Stimulated activated effector memory CD8-positive, alpha-beta T cell treated with anti-CD3 and anti-CD28 coated beads, Interleukin-12 subunit alpha, Interleukin-12 subunit beta, amount 100 ng/mL, for 72 hours (primary cell): ENCODE measurements at regions not wholly inside any gene's neighbourhood (a gene's known extent, or its start where the extent isn't known, plus 50 kb on each side); places are given as distances from the start of the nearest gene placed in this dataset.

Experiments
- ATAC-seq: fragments of 150-1000 bp; cut with Tn5 transposase; 2 replicates; pipeline ENCODE4 v1.10.0; 2021
- DNase-seq, 2 donors: peaks; one replicate each; pipeline ENCODE4 v3.0.0; 2021 to 2022; ENCODE audit warnings: low spot score in 2 of 2
- H3K27ac Mint-ChIP-seq: one replicate; pipeline ENCODE4 v1.8.0; 2022; ENCODE audit warnings: mild to moderate bottlenecking, mixed read lengths
- H3K36me3 Mint-ChIP-seq: one replicate; pipeline ENCODE4 v1.8.0; 2022; ENCODE audit warnings: mild to moderate bottlenecking, mixed read lengths
- H3K4me1 Mint-ChIP-seq: one replicate; pipeline ENCODE4 v1.8.0; 2022; ENCODE audit warnings: mixed read lengths
- H3K4me3 Mint-ChIP-seq: one replicate; pipeline ENCODE4 v1.8.0; 2022; ENCODE audit warnings: mild to moderate bottlenecking, mixed read lengths
- H3K9me3 Mint-ChIP-seq: one replicate; pipeline ENCODE4 v1.8.0; 2022; ENCODE audit warnings: mixed read lengths

DNA sequence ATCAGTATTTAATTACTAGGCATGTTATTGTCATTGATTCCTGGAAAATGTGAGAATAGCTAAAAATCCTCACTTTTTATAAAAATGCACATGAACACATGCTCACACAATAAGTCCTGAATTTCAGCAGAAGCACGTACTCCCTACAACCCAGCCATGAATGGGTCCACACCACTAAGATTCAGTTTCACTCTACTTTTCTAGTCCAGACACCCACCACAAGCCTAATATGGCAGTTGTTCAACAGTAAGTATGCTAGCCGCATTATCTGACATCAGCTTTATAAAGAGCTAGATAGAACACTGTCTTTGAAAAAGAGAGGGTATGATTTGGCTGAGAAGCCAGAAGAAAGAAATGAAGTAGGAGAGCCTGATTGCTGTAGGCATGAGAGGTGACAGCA lies 639.3 kb downstream of the BRINP1 start:
- Mint-ChIP-seq H3K36me3 (no peaks in the 10 kb centered on the region), H3K27ac (no peak overlapping the region), H3K9me3 (peaks cover 11% of the 10 kb centered on the region), H3K4me1 (no peaks in the 10 kb centered on the region), H3K4me3 (no peak overlapping the region)
- ATAC-seq: no peak
- no peak for DNase-seq

DNA sequence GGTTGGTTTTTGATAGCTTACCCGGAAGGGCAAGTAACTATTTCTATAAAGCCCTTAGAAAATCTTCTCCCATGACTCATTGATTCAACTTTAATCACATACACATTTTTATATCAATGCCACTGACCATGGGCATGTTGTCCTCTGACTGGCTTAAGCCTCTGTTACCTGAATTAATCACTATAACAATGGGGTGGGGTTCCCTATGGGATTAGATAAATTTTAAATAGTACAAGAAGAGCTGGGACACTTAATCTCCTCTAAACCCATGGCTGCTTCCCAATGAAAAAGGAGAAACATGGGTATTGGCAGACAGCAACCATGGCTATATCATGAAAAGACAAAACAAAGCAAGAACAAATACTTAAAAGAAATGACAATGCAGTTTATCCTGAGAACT lies 636.2 kb downstream of the BRINP1 start:
- Mint-ChIP-seq H3K36me3 (no peaks in the 10 kb centered on the region), H3K4me1 (no peaks in the 10 kb centered on the region), H3K4me3 (no peak overlapping the region), H3K9me3 (peaks cover 13% of the 10 kb centered on the region), H3K27ac (no peak overlapping the region)
- ATAC-seq (no peak), DNase-seq (no peak)

DNA sequence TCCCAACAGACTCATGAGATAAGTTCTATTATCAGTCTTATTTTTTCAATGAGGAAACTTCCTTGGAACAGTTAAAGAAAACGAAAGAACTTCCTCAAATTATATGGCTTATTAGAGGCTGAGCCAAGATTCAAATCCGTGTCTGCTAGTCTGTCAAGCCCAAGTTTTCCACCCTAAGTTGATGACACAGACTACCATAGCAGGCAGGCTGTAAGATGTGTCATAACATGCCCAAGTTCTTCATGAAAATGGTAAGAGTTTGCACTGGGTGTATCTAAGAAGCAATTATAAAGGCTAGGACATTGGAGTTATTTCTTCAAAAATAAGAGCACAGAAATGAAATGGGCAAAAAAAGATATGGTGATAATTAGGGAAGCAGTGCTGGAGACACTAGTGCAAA lies 634.5 kb downstream of the BRINP1 start:
- no peak for ATAC-seq
- Mint-ChIP-seq H3K4me3 (no peak overlapping the region), H3K27ac (no peak overlapping the region), H3K4me1 (no peaks in the 10 kb centered on the region), H3K9me3 (peaks cover 17% of the 10 kb centered on the region), H3K36me3 (no peaks in the 10 kb centered on the region)
- no peak for DNase-seq

DNA sequence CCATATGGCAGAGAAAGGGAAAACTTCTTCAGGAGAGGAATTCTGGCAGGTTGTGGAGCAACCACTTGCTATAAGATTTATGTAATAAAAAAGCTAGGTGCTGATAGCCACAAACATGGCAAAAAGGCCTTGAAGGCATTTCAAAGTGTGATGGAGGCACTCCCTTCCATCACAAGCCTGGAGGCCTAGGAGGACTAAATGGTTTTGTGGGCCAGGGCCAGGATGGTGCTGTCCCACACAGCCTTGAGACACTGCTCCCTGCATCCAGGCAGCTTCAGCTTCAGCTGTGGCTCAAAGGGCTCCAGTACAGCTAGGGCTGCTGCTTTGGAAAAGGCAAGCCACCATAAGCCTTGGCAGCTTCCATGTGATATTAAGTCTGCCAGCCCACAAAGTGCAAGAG lies 632.8 kb downstream of the BRINP1 start:
- no peak overlapping the region for H3K27ac Mint-ChIP-seq
- no peak overlapping the region for H3K4me3 Mint-ChIP-seq
- no peaks in the 10 kb centered on the region for H3K36me3 Mint-ChIP-seq
- peaks cover 14% of the 10 kb centered on the region for H3K9me3 Mint-ChIP-seq
- DNase-seq (no peak), ATAC-seq (no peak)
- no peaks in the 10 kb centered on the region for H3K4me1 Mint-ChIP-seq

DNA sequence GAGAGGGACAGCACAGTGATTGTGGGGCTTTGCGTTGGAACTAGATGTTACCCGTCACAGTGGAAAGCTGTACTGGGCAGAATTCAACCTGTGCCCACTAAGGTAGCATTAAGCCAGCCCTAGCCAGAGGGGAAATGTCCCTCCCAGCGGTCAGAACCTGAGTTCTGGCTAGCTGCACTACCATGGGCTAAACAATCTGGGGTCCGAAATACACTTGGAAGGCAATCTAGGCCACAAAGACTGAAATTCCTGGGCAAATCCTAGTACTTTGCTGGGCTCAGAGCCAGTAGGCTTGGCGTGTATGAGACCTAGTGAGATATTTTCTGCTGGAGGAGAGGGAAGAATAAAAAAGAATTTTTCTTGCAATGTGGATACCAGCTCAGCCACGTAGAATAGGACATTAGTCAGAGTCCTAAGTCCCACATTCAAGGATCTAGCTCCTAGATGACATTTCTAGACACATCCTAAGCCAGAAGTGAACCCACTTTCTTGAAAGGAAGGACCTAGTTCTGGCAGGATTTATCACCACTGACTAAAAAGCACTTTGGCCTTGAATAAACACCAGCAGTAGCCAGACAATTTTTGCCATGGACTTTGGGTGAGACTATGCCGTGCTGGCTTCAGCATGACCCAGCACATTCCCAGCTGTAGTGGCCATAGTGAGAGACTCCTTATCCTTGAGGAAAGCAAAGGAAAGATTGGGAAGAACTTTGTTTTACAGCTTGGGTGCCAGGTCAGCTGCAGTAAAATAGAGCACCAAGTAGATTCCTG lies 618.0 kb downstream of the BRINP1 start:
- no peak overlapping the region for H3K27ac Mint-ChIP-seq
- H3K9me3 Mint-ChIP-seq: no peaks in the 10 kb centered on the region
- no peaks in the 10 kb centered on the region for H3K4me1 Mint-ChIP-seq
- ATAC-seq (no peak), DNase-seq (no peak)
- H3K36me3 Mint-ChIP-seq: no peaks in the 10 kb centered on the region
- no peak overlapping the region for H3K4me3 Mint-ChIP-seq

DNA sequence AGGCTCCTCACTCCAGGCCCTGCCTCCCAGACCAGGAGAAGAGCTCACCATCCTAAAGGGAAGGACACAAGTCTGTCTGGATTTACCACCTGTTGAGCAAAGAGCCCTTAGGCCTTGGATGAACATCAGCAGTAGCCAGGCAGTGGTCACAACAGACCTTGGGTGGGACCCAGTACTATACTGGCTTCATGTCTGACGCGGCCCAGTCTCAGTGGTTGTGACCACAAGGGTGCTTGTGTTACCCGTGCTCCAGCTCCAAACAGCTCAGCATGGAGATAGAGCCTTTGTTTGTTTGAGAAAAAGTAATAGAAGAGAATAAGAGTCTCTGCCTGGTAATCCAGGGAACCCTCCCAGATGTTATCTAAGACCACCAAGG lies 617.4 kb downstream of the BRINP1 start:
- no peaks in the 10 kb centered on the region for H3K9me3 Mint-ChIP-seq
- no peak overlapping the region for H3K4me3 Mint-ChIP-seq
- H3K4me1 Mint-ChIP-seq: no peaks in the 10 kb centered on the region
- DNase-seq: no peak
- H3K27ac Mint-ChIP-seq: no peak overlapping the region
- H3K36me3 Mint-ChIP-seq: no peaks in the 10 kb centered on the region
- ATAC-seq: no peak

DNA sequence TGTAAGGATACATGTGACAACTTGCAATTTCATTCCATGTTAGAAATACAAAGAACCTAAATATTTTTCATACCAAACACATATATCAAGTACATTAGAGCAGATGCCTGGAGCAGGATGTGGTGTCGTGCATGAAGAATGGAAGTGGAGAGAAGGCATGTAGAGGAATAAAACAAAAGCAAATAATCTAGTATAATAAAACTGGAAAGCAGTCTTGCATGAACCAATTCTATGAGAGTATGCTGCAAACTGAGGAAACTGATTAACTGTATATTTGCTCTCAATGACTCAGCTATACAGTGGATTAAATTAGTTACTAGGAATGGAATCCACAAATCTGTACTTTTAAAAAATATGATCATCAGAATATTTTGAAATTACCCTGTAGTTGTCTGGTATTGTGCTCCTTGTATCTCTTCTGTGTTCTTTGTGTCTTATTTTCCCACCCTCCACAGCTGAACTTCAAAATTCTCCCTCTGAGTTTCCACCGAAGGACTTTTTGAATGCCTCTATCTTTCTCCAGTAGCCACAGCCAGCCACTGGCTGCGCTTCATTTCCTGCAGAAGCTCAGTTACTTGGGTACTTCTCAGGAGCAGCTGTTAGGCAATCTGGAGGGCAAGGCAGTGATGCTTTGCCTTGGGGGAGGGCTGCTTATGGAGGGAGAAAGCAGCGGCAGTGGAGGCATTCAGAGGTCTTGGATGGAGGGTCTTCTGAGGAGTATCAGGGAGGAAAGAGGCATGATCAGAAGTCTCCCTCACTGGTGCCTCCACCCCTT lies 608.0 kb downstream of the BRINP1 start:
- H3K27ac Mint-ChIP-seq: no peak overlapping the region
- H3K36me3 Mint-ChIP-seq: no peaks in the 10 kb centered on the region
- H3K4me3 Mint-ChIP-seq: no peak overlapping the region
- peaks cover 12% of the 10 kb centered on the region for H3K9me3 Mint-ChIP-seq
- no peaks in the 10 kb centered on the region for H3K4me1 Mint-ChIP-seq
- no peak for DNase-seq
- ATAC-seq: no peak

DNA sequence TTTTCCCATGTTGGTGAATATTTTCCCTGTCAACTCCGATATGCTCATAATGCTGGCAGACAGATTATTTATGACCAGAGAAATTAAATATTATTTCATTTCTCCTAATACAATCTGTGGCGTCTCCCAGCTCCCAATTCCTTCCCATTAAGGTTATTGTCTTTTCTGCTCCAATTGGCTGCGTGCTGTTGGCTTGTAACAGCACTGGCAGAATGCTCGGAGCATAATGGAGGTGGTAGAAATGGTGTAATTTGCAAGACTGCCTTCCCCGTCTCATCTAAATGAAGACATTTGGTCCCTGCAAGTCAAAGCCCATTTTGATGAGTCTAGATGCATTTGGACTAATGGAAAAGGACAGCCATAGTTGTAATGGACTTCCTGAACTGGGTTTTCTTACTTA lies 601.7 kb downstream of the BRINP1 start:
- ATAC-seq (no peak), DNase-seq (no peak)
- Mint-ChIP-seq H3K4me1 (no peaks in the 10 kb centered on the region), H3K27ac (no peak overlapping the region), H3K4me3 (no peak overlapping the region), H3K36me3 (no peaks in the 10 kb centered on the region), H3K9me3 (peaks cover 9% of the 10 kb centered on the region)

DNA sequence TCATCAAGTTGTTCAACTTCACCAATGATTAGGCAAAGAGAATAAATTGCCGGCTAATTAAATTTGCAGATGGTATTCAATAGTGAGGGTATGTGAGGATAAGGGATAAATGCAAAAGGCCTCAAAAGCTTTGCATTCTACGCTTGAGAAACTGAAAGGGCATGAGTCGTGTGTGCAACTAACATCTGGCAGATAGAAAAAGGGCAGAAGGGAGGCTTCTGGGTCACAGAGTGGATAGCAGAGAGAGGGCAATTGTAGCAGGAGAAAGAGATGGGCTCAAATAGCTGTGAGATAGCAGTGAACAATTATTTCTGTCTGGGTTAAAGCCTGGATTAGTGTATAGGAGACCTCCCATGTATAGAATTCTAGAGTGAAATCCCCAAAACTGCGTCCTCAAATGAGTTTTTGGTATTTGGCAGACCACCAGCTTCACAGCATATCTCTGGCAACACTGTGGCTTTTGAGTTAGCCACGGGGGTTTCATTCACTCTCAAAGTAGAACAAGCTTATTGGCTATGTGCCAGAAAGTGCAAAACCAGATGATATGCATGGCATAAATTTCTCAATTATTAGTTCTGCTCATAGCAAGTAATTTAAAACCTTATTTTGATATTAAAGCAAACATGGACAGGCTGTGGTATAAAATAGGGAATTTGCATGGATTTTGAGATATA lies 586.3 kb downstream of the BRINP1 start:
- ATAC-seq (no peak), DNase-seq (no peak)
- Mint-ChIP-seq H3K36me3 (no peaks in the 10 kb centered on the region), H3K4me3 (no peak overlapping the region), H3K9me3 (peaks cover 10% of the 10 kb centered on the region), H3K27ac (no peak overlapping the region), H3K4me1 (no peaks in the 10 kb centered on the region)

DNA sequence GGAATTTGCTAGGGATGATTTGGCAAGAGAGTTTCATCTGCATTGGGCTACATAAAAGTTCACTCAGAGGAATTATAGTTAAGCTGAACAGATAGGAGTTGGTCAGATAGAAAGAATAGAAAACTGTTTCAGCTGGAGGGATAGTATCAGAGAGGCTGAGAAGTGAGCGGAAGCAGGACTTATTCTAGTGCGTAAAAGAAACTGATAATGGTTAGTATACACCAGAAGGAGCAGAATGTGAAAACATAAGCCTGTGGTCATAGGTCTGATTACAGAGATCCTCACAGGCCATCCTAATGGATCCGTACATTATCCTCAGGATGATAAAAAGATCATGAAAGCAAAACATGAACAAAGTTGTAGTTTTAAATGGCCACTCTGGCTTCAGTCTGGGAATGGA lies 585.2 kb downstream of the BRINP1 start:
- H3K4me1 Mint-ChIP-seq: no peaks in the 10 kb centered on the region
- ATAC-seq: no peak
- DNase-seq: no peak
- no peaks in the 10 kb centered on the region for H3K36me3 Mint-ChIP-seq
- peaks cover 8% of the 10 kb centered on the region for H3K9me3 Mint-ChIP-seq
- H3K27ac Mint-ChIP-seq: no peak overlapping the region
- H3K4me3 Mint-ChIP-seq: no peak overlapping the region

DNA sequence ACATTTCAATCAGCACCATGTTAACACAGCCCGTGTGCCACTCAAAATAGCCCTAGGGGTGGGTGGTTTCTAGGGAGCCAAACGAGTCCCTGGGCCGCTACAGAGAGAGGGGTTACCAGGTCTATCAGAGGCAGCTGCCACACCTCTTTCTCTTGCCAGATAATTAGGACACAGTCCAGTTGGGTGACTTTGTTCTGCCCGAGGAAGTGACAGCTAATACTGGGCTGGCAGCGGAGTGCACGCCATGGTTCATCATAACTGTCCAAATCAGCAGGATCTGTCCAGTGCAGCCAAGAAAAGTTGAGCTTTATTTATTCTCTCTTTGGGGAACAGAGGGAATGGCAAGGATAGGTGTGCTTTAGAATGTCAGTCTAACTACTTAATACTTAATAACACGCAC lies 583.8 kb downstream of the BRINP1 start:
- H3K27ac Mint-ChIP-seq: no peak overlapping the region
- H3K4me3 Mint-ChIP-seq: no peak overlapping the region
- DNase-seq (no peak), ATAC-seq (no peak)
- H3K4me1 Mint-ChIP-seq: no peaks in the 10 kb centered on the region
- peaks cover 5% of the 10 kb centered on the region for H3K9me3 Mint-ChIP-seq
- no peaks in the 10 kb centered on the region for H3K36me3 Mint-ChIP-seq

DNA sequence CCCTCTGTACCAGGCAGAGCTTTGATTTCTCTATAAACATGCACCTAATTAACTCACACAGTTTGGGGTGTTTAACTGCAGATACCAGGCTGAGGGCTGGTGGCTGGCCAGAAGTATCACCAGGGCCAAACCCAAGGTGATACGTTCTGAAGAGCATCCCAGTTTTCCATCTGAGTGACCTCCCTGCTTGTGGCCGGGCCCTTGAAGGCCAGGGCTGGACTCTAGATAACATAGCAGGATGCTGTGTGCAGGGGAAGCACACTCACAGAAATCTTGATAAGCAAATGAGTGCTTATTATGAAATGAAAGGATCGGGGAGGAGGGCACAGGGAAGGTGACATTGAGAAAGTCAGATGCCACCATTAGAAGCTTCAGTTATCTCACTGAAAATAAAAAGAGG lies 582.4 kb downstream of the BRINP1 start:
- H3K27ac Mint-ChIP-seq: no peak overlapping the region
- no peaks in the 10 kb centered on the region for H3K36me3 Mint-ChIP-seq
- no peak overlapping the region for H3K4me3 Mint-ChIP-seq
- ATAC-seq: no peak
- peaks cover 9% of the 10 kb centered on the region for H3K9me3 Mint-ChIP-seq
- no peaks in the 10 kb centered on the region for H3K4me1 Mint-ChIP-seq
- no peak for DNase-seq

DNA sequence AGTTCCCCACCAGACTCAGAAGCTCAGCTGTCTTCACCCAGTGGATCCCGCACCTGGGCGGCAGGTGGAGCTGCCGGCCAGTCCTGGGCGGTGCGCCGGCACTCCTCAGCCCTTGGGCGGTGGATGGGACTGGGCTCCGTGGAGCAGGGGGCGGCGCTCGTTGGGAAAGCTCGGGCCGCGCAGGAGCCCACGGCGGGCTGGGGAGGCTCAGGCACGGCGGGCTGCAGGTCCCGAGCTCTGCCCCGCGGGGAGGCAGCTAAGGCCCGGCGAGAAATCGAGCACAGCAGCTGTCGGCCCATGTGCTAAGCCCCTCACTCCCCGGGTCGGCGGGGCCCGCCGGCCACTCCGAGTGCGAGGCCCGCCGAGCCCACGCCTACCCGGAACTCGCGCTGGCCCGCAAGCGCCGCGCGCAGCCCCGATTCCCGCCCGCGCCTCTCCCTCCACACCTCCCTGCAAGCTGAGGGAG lies 560.0 kb downstream of the BRINP1 start:
- no peak overlapping the region for H3K4me3 Mint-ChIP-seq
- H3K27ac Mint-ChIP-seq: no peak overlapping the region
- DNase-seq (no peak), ATAC-seq (no peak)
- H3K4me1 Mint-ChIP-seq: no peaks in the 10 kb centered on the region
- peaks cover 13% of the 10 kb centered on the region for H3K9me3 Mint-ChIP-seq
- H3K36me3 Mint-ChIP-seq: no peaks in the 10 kb centered on the region

DNA sequence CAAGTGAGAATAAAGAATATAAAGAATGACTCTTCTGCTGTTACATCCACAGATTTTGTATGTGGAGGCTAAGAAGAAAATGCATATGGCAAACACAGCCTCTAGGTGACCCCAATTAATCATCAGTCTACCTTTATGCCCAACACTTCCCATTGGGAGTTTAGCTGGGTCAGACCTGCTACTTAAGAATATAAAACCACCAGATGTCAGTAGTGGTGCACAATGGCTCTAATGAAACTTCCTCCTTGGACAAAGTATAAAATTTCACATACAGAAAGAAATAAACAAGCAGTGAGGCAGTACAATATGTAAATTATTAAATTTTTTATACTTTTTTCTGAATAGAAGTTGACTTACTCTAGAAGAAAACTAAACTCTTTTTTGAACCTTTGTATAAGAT lies 539.9 kb downstream of the BRINP1 start:
- ATAC-seq (no peak), DNase-seq (no peak)
- Mint-ChIP-seq H3K4me1 (no peaks in the 10 kb centered on the region), H3K36me3 (no peaks in the 10 kb centered on the region), H3K9me3 (peaks cover 8% of the 10 kb centered on the region), H3K27ac (no peak overlapping the region), H3K4me3 (no peak overlapping the region)

DNA sequence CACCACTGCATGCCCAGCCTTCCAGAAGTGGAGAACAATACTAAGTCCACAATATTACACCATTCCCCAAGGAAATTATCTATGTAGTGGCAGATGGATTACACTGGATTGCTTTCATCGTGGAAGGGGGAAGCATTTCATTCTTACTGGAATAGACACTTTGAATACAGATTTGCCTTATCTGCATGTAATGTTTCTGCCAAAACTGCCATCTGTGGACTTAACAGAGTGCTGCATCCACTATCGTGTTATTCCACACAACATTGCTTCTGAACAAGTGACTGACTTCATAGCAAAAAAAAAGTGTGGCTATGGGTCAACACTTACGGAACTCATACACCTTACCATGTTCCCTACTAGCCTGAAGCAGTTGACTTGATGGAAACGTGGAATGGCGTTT lies 536.9 kb downstream of the BRINP1 start:
- Mint-ChIP-seq H3K4me1 (no peaks in the 10 kb centered on the region), H3K27ac (no peak overlapping the region), H3K4me3 (no peak overlapping the region), H3K9me3 (peaks cover 5% of the 10 kb centered on the region), H3K36me3 (no peaks in the 10 kb centered on the region)
- ATAC-seq (no peak), DNase-seq (no peak)

DNA sequence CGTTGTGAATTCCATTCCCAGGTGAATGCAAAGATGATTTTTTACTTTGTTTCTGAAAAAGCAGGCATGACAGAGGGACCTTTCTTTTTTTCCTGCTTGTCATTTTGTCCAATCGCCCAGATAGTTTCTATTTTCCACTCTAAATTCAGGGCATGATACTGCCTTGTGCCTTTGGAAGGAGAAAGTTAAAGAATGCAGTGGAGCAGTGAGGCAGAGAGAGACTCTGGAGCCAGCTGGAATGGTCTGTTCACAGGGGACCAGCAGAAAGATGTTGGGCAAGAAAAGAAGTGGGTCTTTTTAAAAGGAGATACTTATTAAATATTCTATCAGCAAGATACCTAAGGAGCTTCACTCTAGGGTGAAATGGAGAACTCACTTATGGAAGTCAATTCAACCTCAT lies 532.3 kb downstream of the BRINP1 start:
- Mint-ChIP-seq H3K4me1 (no peaks in the 10 kb centered on the region), H3K36me3 (no peaks in the 10 kb centered on the region), H3K4me3 (no peak overlapping the region), H3K27ac (no peak overlapping the region), H3K9me3 (peaks cover 4% of the 10 kb centered on the region)
- DNase-seq (no peak), ATAC-seq (no peak)
